ENCODE measurements at regions not wholly inside any gene's neighbourhood (a gene's known extent, or its start where the extent isn't known, plus 50 kb on each side); places are given as distances from the start of the nearest gene placed in this dataset.

GRCh38 chr20:9926476-9926875 is 87.6 kb upstream of the PAK5 start:
- TF ChIP-seq CTCF (IDR thresholded peaks at IDR 0.05; ENCODE audit: low read depth, low read length, poor library complexity, severe bottlenecking) (no peak), EZH2phosphoT487 (IDR thresholded peaks at IDR 0.05; ENCODE audit: borderline replicate concordance, low read length) (no peak)

Measured in DOHH2 (cell line).